ENCODE measurements at regions not wholly inside any gene's neighbourhood (a gene's known extent, or its start where the extent isn't known, plus 50 kb on each side); places are given as distances from the start of the nearest gene placed in this dataset.

- TF ChIP-seq FOXK1 (CRISPR knock-in tag; IDR thresholded peaks at IDR 0.05), result no peak
- no peak for TF ChIP-seq GABPB1 (CRISPR knock-in tag; IDR thresholded peaks at IDR 0.05)
- TF ChIP-seq, protein P1, sequence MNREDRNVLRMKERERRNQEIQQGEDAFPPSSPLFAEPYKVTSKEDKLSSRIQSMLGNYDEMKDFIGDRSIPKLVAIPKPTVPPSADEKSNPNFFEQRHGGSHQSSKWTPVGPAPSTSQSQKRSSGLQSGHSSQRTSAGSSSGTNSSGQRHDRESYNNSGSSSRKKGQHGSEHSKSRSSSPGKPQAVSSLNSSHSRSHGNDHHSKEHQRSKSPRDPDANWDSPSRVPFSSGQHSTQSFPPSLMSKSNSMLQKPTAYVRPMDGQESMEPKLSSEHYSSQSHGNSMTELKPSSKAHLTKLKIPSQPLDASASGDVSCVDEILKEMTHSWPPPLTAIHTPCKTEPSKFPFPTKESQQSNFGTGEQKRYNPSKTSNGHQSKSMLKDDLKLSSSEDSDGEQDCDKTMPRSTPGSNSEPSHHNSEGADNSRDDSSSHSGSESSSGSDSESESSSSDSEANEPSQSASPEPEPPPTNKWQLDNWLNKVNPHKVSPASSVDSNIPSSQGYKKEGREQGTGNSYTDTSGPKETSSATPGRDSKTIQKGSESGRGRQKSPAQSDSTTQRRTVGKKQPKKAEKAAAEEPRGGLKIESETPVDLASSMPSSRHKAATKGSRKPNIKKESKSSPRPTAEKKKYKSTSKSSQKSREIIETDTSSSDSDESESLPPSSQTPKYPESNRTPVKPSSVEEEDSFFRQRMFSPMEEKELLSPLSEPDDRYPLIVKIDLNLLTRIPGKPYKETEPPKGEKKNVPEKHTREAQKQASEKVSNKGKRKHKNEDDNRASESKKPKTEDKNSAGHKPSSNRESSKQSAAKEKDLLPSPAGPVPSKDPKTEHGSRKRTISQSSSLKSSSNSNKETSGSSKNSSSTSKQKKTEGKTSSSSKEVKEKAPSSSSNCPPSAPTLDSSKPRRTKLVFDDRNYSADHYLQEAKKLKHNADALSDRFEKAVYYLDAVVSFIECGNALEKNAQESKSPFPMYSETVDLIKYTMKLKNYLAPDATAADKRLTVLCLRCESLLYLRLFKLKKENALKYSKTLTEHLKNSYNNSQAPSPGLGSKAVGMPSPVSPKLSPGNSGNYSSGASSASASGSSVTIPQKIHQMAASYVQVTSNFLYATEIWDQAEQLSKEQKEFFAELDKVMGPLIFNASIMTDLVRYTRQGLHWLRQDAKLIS (CRISPR knock-in tag; IDR thresholded peaks at IDR 0.05; ENCODE audit: borderline replicate concordance), result no peak
- TF ChIP-seq ZNF138 (CRISPR knock-in tag; conservative IDR thresholded peaks at IDR 0.05), result no peak
- TF ChIP-seq CTCF (IDR thresholded peaks at IDR 0.05), result no peak
- TF ChIP-seq FOXJ3 (CRISPR knock-in tag; IDR thresholded peaks at IDR 0.05; ENCODE audit: borderline replicate concordance), result no peak
- TF ChIP-seq USF2 (CRISPR knock-in tag; IDR thresholded peaks at IDR 0.05), result no peak
- TF ChIP-seq CREB1 (CRISPR knock-in tag; IDR thresholded peaks at IDR 0.05), result no peak
- no peak for TF ChIP-seq JUN (CRISPR knock-in tag; IDR thresholded peaks at IDR 0.05)
- no peak for TF ChIP-seq NFE2L1 (CRISPR knock-in tag; IDR thresholded peaks at IDR 0.05)
- no peak for TF ChIP-seq ZNF423 (CRISPR knock-in tag; IDR thresholded peaks at IDR 0.05)
- no peak for TF ChIP-seq NR3C1 (CRISPR knock-in tag; conservative IDR thresholded peaks at IDR 0.05; ENCODE audit: low read depth)
These were observed 1186.1 kb downstream of the SLITRK5 start for GRCh38 chr13:88857256-88857655.
